MCF 10A (cell line): ENCODE measurements at regions not wholly inside any gene's neighbourhood (a gene's known extent, or its start where the extent isn't known, plus 50 kb on each side); places are given as distances from the start of the nearest gene placed in this dataset.

Experiments
- BruUV-seq: library from RNA; stranded (reverse); fragments of 400-500 nt; replicated peaks from 2 replicates; lab custom pipeline; 2021; lab: Mats Ljungman, UMichigan
- CTCF ChIA-PET: fragments of 300-600 bp; sonication (Branson Sonifier 250); formaldehyde crosslinking; extraction: SDS; loops from one replicate; lab custom pipeline; 2021; ENCODE audit warnings: antibody characterized with exemption, inconsistent platforms; lab: Yijun Ruan, JAX
- POLR2A ChIA-PET: fragments of 300-600, 350-650 bp; sonication (Branson Sonifier 250); formaldehyde crosslinking; extraction: SDS; loops from one replicate; lab custom pipeline; 2020; ENCODE audit warnings: antibody characterized with exemption, inconsistent platforms; lab: Yijun Ruan, JAX
- DNase-seq: peaks from one replicate; pipeline ENCODE4 v3.0.0-alpha.2; 2018; ENCODE audit not compliant: unreplicated experiment
- H3K27ac Mint-ChIP-seq: one replicate; pipeline ENCODE4 v1.8.0; 2022; ENCODE audit warnings: mild to moderate bottlenecking, low read depth, mixed read lengths; ENCODE audit not compliant: unreplicated experiment
- H3K27me3 Mint-ChIP-seq: one replicate; pipeline ENCODE4 v1.8.0; 2022; ENCODE audit warnings: mixed read lengths; ENCODE audit not compliant: insufficient read depth, unreplicated experiment
- H3K36me3 Mint-ChIP-seq: one replicate; pipeline ENCODE4 v1.8.0; 2022; ENCODE audit warnings: mild to moderate bottlenecking, moderate library complexity, mixed read lengths; ENCODE audit not compliant: insufficient read depth, unreplicated experiment
- H3K4me1 Mint-ChIP-seq: one replicate; pipeline ENCODE4 v1.8.0; 2022; ENCODE audit warnings: mixed read lengths; ENCODE audit not compliant: insufficient read depth, unreplicated experiment
- H3K4me3 Mint-ChIP-seq: one replicate; pipeline ENCODE4 v1.8.0; 2022; ENCODE audit warnings: mild to moderate bottlenecking, moderate library complexity, mixed read lengths; ENCODE audit not compliant: unreplicated experiment
- H3K9me3 Mint-ChIP-seq: one replicate; pipeline ENCODE4 v1.8.0; 2022; ENCODE audit warnings: mixed read lengths; ENCODE audit not compliant: unreplicated experiment
- intact Hi-C: fragments of 100-400 bp; cut with micrococcal nuclease; formaldehyde crosslinking; loops from 2 replicates; pipeline ENCODE4 v1.14.1; 2022
- TF ChIP-seq, protein P1 (sequence below): fragments of 200-600 bp; IDR thresholded peaks from one replicate; pipeline ENCODE4 v1.8.0; 2022; ENCODE audit warnings: antibody characterized with exemption, mild to moderate bottlenecking; ENCODE audit not compliant: unreplicated experiment

DNA sequence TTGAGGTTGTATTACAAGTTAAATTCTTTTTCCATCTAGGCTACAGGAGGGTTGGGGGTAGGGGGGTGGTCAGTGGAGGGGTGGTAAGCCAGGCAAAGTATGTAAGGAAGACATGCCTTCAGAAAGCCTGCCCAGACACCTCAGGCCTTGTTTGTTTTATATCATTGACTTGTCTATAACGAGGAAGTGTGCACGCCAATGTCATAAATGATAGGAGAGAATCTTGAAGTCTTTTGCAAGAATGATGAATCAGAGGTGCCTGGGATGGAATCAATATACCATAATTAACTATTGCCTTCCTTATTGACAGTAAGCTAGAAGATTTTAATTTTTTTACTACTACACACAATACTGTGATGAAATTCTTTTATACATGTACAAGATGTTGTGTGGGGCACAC lies 90.7 kb downstream of the SEC61B start:
- H3K27me3 Mint-ChIP-seq, result peaks cover 36% of the 10 kb centered on the region
- H3K4me3 Mint-ChIP-seq, result no peak overlapping the region
- no peaks in the 10 kb centered on the region for H3K36me3 Mint-ChIP-seq
- no peak overlapping the region for H3K27ac Mint-ChIP-seq
- CTCF ChIA-PET, result interaction anchor here (1.0 kb wide), 1 partner anchor 10 kb away, joined by 3 read pairs; no protein-coding TSS in a partner anchor
- intact Hi-C loops, result no loop called here
- TF ChIP-seq, protein P1, sequence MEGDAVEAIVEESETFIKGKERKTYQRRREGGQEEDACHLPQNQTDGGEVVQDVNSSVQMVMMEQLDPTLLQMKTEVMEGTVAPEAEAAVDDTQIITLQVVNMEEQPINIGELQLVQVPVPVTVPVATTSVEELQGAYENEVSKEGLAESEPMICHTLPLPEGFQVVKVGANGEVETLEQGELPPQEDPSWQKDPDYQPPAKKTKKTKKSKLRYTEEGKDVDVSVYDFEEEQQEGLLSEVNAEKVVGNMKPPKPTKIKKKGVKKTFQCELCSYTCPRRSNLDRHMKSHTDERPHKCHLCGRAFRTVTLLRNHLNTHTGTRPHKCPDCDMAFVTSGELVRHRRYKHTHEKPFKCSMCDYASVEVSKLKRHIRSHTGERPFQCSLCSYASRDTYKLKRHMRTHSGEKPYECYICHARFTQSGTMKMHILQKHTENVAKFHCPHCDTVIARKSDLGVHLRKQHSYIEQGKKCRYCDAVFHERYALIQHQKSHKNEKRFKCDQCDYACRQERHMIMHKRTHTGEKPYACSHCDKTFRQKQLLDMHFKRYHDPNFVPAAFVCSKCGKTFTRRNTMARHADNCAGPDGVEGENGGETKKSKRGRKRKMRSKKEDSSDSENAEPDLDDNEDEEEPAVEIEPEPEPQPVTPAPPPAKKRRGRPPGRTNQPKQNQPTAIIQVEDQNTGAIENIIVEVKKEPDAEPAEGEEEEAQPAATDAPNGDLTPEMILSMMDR, result no peak
- POLR2A ChIA-PET, result no interaction called here
- DNase-seq, result no peak
- no peaks in the 10 kb centered on the region for H3K9me3 Mint-ChIP-seq
- BruUV-seq, result no TSS peak
- H3K4me1 Mint-ChIP-seq, result no peaks in the 10 kb centered on the region

DNA sequence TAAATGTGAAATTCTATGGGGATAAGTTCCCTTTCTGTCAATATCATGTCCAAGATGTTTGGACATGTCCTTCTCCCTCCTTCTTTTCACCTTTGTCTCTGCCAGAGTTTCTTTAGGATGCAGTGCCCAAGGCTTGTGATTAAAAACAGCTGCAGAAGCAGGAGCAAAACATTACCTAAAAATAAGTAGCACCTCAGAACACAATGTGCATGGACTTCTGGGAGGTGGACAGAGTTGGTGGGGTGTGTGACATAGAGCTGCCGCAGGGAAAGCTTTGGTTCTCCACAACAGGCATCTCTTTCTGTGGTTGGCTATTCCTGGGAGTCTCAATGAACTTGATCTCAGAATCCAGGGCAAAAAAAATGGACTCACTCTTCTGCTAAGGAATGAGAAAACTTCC lies 97.0 kb downstream of the SEC61B start:
- Mint-ChIP-seq H3K4me1 (no peaks in the 10 kb centered on the region), H3K36me3 (no peaks in the 10 kb centered on the region)

DNA sequence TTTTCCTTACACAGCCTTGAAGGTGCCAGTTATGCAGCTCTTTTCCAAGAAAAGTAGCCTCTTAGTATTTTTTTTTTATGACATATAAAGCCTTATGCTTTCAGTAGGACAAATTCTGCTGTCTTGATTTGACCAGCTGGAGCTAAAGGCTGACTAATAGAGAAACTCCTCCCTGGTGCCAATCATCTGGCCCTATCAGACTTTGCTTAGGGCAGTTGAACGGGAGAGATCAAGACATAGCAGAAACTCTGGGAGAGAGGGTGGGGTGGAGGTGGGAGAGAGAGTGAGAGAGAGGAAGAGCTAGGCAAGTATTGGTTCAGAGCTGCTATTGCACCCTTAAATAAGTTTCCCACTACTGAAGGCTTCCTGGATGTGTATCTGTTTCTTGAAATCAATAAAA lies 100.2 kb downstream of the SEC61B start:
- TF ChIP-seq, protein P1, result no peak
- no peaks in the 10 kb centered on the region for H3K4me1 Mint-ChIP-seq
- no peak overlapping the region for H3K4me3 Mint-ChIP-seq
- POLR2A ChIA-PET, result no interaction called here
- H3K9me3 Mint-ChIP-seq, result no peaks in the 10 kb centered on the region
- H3K27me3 Mint-ChIP-seq, result peaks cover 60% of the 10 kb centered on the region
- no TSS peak for BruUV-seq
- intact Hi-C loops, result no loop called here
- no peak for DNase-seq
- CTCF ChIA-PET, result no interaction called here
- no peak overlapping the region for H3K27ac Mint-ChIP-seq
- no peaks in the 10 kb centered on the region for H3K36me3 Mint-ChIP-seq

More for the DNA sequence above, 97.0 kb downstream of the SEC61B start:
- intact Hi-C loops, result no loop called here
- Mint-ChIP-seq H3K27me3 (peaks cover 69% of the 10 kb centered on the region), H3K4me3 (no peak overlapping the region), H3K9me3 (no peaks in the 10 kb centered on the region), H3K27ac (no peak overlapping the region)
- TF ChIP-seq, protein P1, result no peak
- CTCF ChIA-PET, result no interaction called here
- no TSS peak for BruUV-seq
- no peak for DNase-seq
- POLR2A ChIA-PET, result no interaction called here

DNA sequence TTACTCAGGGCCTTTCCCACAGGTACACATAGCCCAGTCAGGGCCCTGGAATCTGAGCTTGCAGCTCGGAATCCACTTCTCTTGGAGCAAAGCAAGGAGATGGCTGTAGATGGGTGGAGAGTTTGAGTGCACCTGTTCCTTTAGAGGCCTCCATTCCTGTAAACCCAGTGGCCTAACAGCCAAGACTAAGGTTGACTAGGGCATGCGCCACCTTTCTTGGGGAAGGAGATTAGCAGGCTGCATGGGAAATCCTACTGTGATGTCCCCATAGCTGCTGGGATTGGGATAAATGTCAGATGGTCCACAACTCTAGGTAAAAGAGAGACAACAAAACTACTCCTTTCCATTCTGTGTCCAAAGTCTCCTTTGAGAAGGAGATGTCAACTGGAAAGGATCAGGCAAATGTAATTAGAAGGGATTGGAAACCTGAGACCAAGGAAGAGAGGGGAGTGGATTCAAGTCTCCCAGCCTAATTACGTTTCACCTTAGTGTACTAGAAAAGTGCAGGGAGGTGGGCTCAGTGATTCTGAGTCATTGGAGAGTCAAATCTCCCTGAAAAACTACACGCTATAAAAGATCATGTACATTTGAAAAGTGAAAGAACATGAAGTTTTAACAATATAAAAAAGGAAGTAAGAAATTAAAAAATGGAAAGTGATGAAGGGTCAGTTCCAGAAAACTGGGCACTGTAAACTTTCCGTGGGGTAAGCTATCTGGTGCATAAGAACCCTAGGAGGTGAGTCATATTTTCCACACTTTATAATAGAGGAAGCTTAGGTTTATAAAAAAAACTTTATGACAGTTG lies 104.2 kb downstream of the SEC61B start:
- Mint-ChIP-seq H3K27me3 (peaks cover 39% of the 10 kb centered on the region), H3K4me1 (no peaks in the 10 kb centered on the region), H3K36me3 (no peaks in the 10 kb centered on the region), H3K4me3 (no peak overlapping the region), H3K9me3 (no peaks in the 10 kb centered on the region), H3K27ac (no peak overlapping the region)
- BruUV-seq, result no TSS peak
- no peak for DNase-seq
- intact Hi-C loops, result no loop called here
- TF ChIP-seq, protein P1, result no peak
- POLR2A ChIA-PET, result no interaction called here
- CTCF ChIA-PET, result interaction anchor here (0.9 kb wide), 1 partner anchor 493 kb away, joined by 3 read pairs; no protein-coding TSS in a partner anchor
